ENCODE measurements at regions not wholly inside any gene's neighbourhood (a gene's known extent, or its start where the extent isn't known, plus 50 kb on each side); places are given as distances from the start of the nearest gene placed in this dataset.
"Not testable (repeated sequence)": the region's sequence is repeated elsewhere in the genome, so short reads cannot be mapped to it uniquely, and the experiment has no call there.

DNA sequence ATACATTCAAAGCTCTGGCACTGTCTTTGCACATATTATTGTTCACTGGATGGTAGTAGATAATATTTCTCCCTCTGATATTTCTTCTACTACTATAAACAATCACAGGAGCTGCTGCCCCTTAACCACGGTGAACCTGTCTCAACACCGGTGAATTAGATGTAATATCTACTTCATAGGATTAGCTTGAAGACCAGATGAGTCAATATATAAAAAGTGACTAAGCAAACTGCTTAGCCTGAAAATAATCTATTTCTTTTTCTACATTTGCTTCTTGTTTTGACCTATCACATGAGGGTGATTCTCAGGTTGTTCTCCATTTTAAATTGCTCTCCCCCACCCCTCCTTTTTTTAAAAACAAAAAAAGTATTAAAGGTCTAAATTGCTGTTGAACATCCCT is 645.5 kb downstream of the ANKRD50 start:
- H3K4me3 ChIP-seq (ENCODE audit: low read length): no peak overlapping the region
- no peak for TF ChIP-seq ZNF274 (IDR thresholded peaks at IDR 0.05; ENCODE audit: low read depth, low read length)

DNA sequence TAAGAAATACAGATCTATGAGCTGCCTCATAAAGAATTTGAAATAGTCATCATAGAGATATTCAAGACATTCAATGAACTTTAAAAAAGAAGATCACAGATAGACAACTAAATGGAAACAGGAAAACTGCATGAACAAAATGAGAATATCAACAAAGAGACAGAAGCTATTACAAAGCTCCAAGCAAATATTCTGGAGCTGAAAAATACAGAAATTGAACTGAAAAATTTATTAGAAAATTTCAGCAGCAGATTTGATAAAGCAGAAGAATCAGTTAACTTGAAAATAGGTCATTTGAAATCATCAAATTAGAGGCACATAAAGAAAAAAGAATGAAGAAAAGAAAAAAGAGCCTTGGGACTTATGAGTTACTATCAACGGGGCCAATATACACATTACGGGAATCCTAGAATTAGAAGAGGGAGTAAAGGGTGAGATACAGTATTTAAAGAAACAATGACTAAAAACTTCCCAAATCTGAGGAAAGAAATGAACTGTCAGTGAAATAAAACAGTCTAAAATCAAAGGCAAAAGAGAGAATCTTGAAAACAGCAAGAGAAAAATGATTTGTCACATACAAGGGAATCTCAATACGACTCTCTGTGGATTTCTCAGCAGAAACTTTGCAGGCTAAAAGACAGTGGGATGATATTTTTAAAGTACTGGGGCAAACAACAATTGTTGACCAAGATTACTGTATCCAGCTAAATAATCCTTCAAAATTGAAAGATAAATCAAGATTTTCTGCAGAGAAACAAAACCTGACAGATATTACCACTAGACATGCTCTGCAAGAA is 641.6 kb downstream of the ANKRD50 start:
- TF ChIP-seq ZNF274 (IDR thresholded peaks at IDR 0.05; ENCODE audit: low read depth, low read length): no peak
- H3K4me3 ChIP-seq (ENCODE audit: low read length): no peak overlapping the region

DNA sequence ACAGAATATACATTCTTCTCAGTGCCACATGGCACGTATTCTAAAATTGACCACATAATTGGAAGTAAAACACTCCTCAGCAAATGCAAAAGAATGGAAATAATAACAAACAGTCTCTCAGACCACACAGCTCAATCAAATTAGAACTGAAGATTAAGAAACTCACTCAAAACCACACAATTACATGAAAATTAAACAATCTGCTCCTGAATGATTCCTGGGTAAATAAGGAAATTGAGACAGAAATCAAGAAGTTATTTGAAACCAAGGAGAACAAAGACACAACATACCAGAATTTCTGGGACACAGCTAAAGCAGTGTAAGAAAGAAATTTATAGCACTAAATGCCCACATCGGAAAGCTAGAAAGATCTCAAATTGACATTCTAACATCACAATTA is 637.3 kb downstream of the ANKRD50 start:
- not testable (repeated sequence) for H3K4me3 ChIP-seq (ENCODE audit: low read length)

DNA sequence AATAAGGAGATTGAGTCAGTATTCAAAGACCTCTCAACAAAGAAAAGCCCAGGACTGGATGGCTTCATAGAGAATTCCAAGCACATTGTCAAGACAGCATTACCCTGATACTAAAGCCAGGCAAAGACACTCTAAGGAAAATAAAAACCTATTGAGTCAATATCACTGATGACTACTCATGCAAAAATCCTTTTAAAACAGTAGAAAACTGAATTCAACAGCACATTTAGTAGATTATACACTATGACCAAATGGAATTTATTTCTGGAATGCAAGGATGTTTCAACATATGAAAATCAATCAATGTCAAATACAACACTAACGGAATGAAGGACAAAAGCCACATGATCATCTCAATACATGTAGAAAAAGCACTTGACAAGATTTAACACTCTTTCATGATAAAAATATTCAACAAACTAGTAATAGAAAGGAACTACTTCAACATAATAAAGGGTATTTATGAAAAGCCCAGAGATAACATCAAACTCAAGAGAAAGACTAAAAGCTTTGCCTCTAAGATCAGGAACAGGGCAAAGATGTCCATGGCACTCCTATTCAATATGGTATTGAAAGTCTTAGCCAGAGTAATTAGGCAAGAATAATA is 633.3 kb downstream of the ANKRD50 start:
- no peak for TF ChIP-seq ZNF274 (IDR thresholded peaks at IDR 0.05; ENCODE audit: low read depth, low read length)
- no peak overlapping the region for H3K4me3 ChIP-seq (ENCODE audit: low read length)

DNA sequence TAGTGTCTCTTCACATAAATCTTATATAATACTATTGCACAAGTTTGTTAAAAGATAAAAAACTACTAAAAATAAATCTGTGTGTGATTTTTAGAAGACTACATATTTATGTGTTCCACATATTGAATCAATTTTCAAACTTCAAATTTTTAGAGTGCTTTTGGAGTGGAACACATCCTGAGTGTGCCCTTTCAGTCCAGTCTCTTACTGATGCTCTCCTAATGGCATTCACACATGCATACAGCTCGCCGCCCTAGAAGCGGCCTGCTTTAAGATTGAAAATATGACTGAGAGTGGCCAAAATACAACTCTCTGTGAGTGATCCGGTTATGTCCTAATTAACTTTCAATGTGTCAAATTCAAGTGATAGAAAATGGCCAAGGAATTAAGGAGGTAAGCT is 628.8 kb downstream of the ANKRD50 start:
- H3K4me3 ChIP-seq (ENCODE audit: low read length): no peak overlapping the region
- TF ChIP-seq ZNF274 (IDR thresholded peaks at IDR 0.05; ENCODE audit: low read depth, low read length): no peak

DNA sequence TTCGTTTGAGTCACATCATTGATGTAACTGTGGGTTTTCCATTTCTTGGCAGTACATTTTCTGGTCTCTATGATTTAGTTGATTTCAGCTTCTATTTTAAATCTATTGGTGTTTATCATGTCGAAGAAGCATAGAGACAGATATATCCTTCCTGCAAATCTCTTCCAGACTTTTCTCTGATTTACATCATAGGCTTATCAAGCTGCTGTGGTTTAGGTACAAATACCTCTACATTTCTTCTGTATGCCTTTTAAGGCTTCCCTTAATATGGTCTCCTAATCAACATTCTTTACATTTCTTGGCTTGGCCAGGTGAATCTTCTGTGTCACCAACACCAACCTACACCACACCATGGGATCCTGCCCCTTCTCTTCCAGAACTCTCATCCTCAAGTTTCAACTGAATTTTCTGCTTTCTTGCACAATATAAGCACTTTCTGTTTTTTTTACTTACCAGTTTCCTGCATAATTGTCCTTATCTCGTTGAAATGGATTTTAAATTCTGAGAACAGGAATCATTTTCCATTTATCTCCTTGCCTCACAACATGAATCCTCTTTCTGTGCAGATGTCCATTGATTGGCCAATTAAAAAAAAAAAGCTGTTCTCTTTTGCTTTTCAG is 626.9 kb downstream of the ANKRD50 start:
- H3K4me3 ChIP-seq (ENCODE audit: low read length): no peak overlapping the region
- TF ChIP-seq ZNF274 (IDR thresholded peaks at IDR 0.05; ENCODE audit: low read depth, low read length): no peak

DNA sequence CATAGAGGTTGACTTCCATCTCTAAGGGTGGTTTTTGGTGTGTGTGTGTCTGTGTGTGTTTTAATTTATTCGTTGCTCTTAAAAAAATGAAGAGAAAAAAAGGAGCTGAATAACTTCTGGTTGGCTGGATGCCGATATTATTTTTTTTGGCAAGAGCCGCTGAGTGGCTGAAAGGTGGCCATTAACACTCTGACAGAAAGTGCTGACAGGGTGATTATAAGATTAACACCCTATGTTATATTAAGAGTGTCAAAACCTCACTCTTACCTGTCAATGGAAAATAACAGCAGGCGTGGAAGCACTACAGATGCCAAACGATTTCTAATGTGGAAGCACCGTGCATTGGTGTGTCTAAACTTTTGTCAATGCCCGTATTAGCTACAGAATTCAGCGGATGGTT is 622.5 kb downstream of the ANKRD50 start:
- H3K4me3 ChIP-seq (ENCODE audit: low read length): no peak overlapping the region

DNA sequence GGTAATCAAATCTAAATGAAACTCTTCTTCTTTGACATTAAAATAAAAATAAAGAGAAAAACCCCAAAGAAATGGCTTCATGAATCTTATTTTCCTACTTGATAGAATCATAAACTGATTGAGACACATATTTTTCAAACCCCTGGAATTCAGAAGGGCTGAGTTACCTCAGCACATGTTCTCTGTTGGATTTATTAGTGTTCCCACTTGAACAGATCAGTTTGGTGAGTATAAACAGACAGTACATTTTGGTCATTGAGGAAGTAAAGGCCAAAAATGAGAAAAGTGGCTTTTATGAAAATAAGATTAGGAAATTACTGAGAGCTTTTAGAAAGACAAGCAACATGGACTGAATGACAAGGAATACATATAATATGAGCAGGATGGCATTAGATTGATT is 620.4 kb downstream of the ANKRD50 start:
- H3K4me3 ChIP-seq (ENCODE audit: low read length): no peak overlapping the region
- TF ChIP-seq ZNF274 (IDR thresholded peaks at IDR 0.05; ENCODE audit: low read depth, low read length): no peak

More for the DNA sequence above, 622.5 kb downstream of the ANKRD50 start:
- no peak for TF ChIP-seq ZNF274 (IDR thresholded peaks at IDR 0.05; ENCODE audit: low read depth, low read length)

DNA sequence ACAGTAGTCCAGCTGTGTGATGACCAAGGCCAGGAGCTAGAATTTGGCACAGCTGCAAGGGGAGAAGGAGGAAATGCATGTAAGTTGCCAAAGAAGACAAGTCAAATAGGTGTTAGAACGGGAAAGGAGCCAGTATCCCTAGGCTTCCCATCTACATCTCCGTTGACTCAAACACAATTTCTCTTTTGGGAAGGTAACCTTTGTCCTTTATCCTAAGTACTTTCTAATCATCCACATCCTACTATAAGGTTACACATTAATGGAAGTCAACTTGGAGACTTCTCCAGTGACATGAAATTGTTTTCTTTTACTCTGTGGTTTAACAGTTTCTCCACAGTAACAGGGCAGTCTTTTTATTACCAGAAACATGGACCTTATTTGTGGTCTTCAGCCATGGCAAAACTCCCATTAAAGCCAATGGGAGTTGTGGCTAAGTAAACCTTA is 620.0 kb downstream of the ANKRD50 start:
- no peak for TF ChIP-seq ZNF274 (IDR thresholded peaks at IDR 0.05; ENCODE audit: low read depth, low read length)
- H3K4me3 ChIP-seq (ENCODE audit: low read length): no peak overlapping the region

DNA sequence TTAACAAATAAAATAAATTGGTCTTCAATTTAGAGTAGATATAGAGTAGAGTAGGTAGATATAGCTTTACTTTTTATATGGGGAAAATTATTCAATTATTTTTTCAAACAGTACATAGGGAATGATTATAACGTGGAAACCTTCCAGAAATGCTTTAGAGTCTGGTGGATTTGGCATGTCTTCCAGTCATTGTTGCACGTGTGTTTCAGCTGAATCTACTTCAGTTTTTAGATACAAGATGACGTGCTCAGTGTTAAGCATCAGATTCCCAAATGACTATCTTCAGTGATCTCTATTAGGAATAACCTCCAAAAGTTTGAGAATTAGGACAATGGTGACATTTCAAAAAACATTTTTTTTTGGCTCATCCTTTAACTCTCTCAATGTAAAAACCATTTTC is 616.9 kb downstream of the ANKRD50 start:
- TF ChIP-seq ZNF274 (IDR thresholded peaks at IDR 0.05; ENCODE audit: low read depth, low read length): no peak
- no peak overlapping the region for H3K4me3 ChIP-seq (ENCODE audit: low read length)

DNA sequence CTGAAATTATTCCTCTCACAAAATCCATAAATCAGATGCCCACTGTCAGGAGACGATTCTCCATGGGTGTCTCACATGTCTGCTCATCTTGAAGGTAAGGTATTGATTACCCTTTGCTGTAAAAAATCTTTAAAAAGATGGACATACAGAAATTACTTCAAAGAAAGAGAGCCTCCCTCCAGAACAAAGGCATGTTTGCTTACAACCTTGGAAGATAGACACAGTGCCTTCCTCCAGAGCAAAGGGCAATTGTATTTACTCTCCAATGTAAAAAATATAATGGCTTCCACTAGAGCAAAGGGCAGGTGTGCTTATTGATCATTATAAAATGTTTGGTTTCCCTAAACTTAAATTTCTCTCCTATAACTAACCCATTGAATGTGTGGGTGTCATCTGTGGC is 616.2 kb downstream of the ANKRD50 start:
- TF ChIP-seq ZNF274 (IDR thresholded peaks at IDR 0.05; ENCODE audit: low read depth, low read length): no peak

DNA sequence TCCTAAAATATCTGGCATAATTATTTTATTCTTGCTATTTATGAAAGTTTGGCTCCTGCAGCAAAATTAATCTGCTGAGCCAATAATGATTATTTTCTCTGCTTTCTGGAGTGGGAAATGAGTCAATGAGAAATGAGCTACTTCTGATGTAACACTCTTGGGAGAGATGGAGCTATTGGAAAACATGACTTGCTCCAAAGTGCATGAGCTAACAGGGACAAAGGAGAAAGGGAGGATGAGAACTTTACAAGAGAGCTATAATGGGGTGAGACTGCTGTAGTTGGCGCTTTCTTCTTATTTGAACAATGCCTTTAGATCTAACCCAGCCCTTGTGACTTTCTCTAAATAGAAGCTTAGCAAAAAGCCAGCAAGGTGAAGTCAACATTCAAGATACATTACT is 615.1 kb downstream of the ANKRD50 start:
- H3K4me3 ChIP-seq (ENCODE audit: low read length): no peak overlapping the region
- TF ChIP-seq ZNF274 (IDR thresholded peaks at IDR 0.05; ENCODE audit: low read depth, low read length): no peak

More for the DNA sequence above, 616.2 kb downstream of the ANKRD50 start:
- no peak overlapping the region for H3K4me3 ChIP-seq (ENCODE audit: low read length)

DNA sequence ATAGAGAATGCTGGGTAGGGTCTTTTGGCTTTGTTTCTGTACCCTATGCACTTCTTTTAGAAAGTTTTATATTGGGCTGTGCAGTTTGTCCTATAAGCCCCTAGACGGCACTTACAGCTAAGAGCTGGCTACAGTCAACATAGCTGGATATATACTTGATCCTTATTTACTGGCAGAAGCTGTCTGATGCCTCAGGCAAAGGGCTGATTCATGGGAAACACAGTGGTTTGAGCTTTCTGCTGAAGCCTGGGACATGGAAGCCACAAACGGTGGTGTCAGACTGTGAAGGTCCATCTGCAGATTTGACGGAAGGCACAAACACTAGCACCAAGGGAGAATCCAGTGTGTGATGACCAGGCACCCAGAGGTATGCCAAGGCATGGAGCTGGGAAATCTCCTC is 608.4 kb downstream of the ANKRD50 start:
- H3K4me3 ChIP-seq (ENCODE audit: low read length): no peak overlapping the region
- TF ChIP-seq ZNF274 (IDR thresholded peaks at IDR 0.05; ENCODE audit: low read depth, low read length): no peak

DNA sequence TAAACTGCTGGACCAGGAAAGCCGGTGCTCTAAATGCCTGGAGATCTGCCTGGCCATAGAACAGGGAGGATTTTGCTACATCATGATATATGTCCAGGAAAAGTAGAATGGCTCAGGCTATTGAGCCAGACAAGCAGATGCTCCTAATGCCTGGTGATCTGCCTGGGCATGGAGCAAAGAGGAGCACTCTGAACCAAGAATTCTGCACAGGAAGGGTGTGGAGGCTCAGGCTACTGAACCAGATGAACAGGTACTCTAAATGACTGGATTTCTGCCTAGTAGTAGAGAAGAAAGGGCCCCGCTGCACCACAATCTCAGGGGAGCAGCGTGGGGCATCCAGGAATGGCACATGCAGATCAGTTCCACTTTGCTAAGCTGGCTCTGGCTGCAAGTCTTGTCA is 607.9 kb downstream of the ANKRD50 start:
- no peak for TF ChIP-seq ZNF274 (IDR thresholded peaks at IDR 0.05; ENCODE audit: low read depth, low read length)
- H3K4me3 ChIP-seq (ENCODE audit: low read length): no peak overlapping the region

DNA sequence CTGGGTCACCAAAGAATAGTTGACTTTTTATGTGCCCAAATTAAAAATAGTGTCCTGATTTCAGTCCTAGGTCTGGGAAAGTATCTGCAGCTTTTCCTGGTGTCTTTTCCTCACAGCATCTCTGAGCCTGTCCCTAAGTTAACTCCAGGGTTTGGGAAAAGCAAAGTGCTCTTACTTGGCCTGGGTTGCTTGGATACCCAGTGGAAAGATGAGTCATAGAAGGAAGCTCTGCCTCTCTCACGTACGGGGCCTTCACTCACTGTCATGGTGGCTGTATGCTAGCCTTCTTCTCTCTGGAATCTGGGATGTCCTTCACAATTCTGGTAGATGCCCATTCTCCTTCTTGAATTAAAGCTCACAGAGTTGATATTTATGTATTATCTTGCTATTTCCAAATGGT is 607.3 kb downstream of the ANKRD50 start:
- H3K4me3 ChIP-seq (ENCODE audit: low read length): no peak overlapping the region
- no peak for TF ChIP-seq ZNF274 (IDR thresholded peaks at IDR 0.05; ENCODE audit: low read depth, low read length)

Measured in GM08714 (cell line).